ENCODE measurements at regions not wholly inside any gene's neighbourhood (a gene's known extent, or its start where the extent isn't known, plus 50 kb on each side); places are given as distances from the start of the nearest gene placed in this dataset.

DNA sequence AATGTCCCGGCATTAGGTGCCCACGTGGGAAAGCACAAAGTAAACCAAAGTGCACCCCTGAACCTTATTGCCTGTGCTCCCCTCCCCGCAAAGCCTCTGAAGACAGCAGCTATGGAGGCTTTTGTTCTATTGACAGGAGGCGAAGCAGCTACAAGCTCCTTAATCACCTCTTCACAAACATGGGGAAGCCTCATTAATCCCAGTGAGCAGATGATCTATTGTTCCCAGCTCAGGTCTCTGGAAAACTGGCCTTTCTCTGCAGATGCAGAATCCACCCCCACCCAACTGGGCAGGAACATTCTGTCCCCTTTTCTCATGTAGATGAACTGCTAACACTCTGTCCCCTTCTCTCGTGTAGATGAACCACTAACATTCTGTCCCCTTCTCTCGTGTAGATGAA, 190.5 kb upstream of the CSF3R start:
- no peak for TF ChIP-seq ZC3H10 (CRISPR knock-in tag; IDR thresholded peaks at IDR 0.05)
- TF ChIP-seq CREB5 (CRISPR knock-in tag; IDR thresholded peaks at IDR 0.05; ENCODE audit: low read depth), result no peak
- no peak for TF ChIP-seq SNAI2 (CRISPR knock-in tag; IDR thresholded peaks at IDR 0.05)
- no peak for TF ChIP-seq POU6F1 (CRISPR knock-in tag; IDR thresholded peaks at IDR 0.05; ENCODE audit: borderline replicate concordance, low read depth)
- no peak for TF ChIP-seq TSHZ2 (CRISPR knock-in tag; IDR thresholded peaks at IDR 0.05)
- TF ChIP-seq TCF4 (CRISPR knock-in tag; IDR thresholded peaks at IDR 0.05; ENCODE audit: borderline replicate concordance), result no peak
- no peak for TF ChIP-seq ZNF565 (CRISPR knock-in tag; conservative IDR thresholded peaks at IDR 0.05; ENCODE audit: low read depth)
- no peak for TF ChIP-seq CSRNP3 (CRISPR knock-in tag; IDR thresholded peaks at IDR 0.05)
- TF ChIP-seq, protein P1, sequence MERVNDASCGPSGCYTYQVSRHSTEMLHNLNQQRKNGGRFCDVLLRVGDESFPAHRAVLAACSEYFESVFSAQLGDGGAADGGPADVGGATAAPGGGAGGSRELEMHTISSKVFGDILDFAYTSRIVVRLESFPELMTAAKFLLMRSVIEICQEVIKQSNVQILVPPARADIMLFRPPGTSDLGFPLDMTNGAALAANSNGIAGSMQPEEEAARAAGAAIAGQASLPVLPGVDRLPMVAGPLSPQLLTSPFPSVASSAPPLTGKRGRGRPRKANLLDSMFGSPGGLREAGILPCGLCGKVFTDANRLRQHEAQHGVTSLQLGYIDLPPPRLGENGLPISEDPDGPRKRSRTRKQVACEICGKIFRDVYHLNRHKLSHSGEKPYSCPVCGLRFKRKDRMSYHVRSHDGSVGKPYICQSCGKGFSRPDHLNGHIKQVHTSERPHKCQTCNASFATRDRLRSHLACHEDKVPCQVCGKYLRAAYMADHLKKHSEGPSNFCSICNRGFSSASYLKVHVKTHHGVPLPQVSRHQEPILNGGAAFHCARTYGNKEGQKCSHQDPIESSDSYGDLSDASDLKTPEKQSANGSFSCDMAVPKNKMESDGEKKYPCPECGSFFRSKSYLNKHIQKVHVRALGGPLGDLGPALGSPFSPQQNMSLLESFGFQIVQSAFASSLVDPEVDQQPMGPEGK (CRISPR knock-in tag; IDR thresholded peaks at IDR 0.05; ENCODE audit: borderline replicate concordance), result no peak
- TF ChIP-seq PPARA (CRISPR knock-in tag; IDR thresholded peaks at IDR 0.05; ENCODE audit: borderline replicate concordance), result no peak
- no peak for TF ChIP-seq ISL1 (CRISPR knock-in tag; IDR thresholded peaks at IDR 0.05)
- TF ChIP-seq ESRRG (CRISPR knock-in tag; IDR thresholded peaks at IDR 0.05), result no peak
- no peak for TF ChIP-seq TOX (CRISPR knock-in tag; IDR thresholded peaks at IDR 0.05; ENCODE audit: borderline replicate concordance)
- no peak for TF ChIP-seq BACH2 (CRISPR knock-in tag; IDR thresholded peaks at IDR 0.05; ENCODE audit: borderline replicate concordance)
- TF ChIP-seq CSDC2 (CRISPR knock-in tag; IDR thresholded peaks at IDR 0.05), result no peak
- ATAC-seq, result no peak

DNA sequence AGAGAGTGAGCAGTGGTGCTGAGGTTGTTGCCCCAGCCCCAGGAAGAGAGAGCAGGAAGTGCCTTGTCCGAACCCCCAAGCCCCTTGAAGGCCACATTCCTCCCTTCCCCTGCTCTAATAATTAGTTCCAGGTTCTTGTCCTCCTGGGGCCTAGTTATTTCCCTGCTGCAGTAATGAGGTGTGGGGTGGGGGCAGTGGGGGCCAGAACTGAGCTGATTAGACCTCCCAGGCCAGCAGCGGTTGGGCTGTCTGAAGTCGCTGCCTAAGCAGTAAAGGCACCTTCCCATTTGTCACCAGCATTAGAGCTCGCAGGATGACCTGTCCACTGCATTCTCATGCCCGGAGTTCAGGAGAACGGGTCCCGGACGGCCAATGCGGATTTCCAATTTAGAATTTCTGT, 186.5 kb upstream of the CSF3R start:
- ATAC-seq, result no peak
- TF ChIP-seq TOX (CRISPR knock-in tag; IDR thresholded peaks at IDR 0.05; ENCODE audit: borderline replicate concordance), result no peak
- TF ChIP-seq ZC3H10 (CRISPR knock-in tag; IDR thresholded peaks at IDR 0.05), result no peak
- no peak for TF ChIP-seq GLIS3 (CRISPR knock-in tag; IDR thresholded peaks at IDR 0.05)
- TF ChIP-seq ZFP3 (CRISPR knock-in tag; IDR thresholded peaks at IDR 0.05), result no peak
- TF ChIP-seq ZFP30 (CRISPR knock-in tag; IDR thresholded peaks at IDR 0.05), result no peak
- no peak for TF ChIP-seq ESRRG (CRISPR knock-in tag; IDR thresholded peaks at IDR 0.05)
- TF ChIP-seq PPARA (CRISPR knock-in tag; IDR thresholded peaks at IDR 0.05; ENCODE audit: borderline replicate concordance), result no peak
- TF ChIP-seq SNAI2 (CRISPR knock-in tag; IDR thresholded peaks at IDR 0.05), result no peak
- TF ChIP-seq TCF4 (CRISPR knock-in tag; IDR thresholded peaks at IDR 0.05; ENCODE audit: borderline replicate concordance), result no peak
- TF ChIP-seq CREB5 (CRISPR knock-in tag; IDR thresholded peaks at IDR 0.05; ENCODE audit: low read depth), result no peak
- TF ChIP-seq OSR1 (CRISPR knock-in tag; IDR thresholded peaks at IDR 0.05), result no peak

GRCh38 chr1:36667836-36668235, 185.1 kb upstream of the CSF3R start:
- ATAC-seq, result no peak
- no peak for TF ChIP-seq OSR1 (CRISPR knock-in tag; IDR thresholded peaks at IDR 0.05)
